ENCODE measurements at regions not wholly inside any gene's neighbourhood (a gene's known extent, or its start where the extent isn't known, plus 50 kb on each side); places are given as distances from the start of the nearest gene placed in this dataset.

- DNase-seq (ENCODE audit: low spot score in 2 of 2) (no peak), FAIRE-seq (no peak)
Measured at GRCh38 chr2:144705328-144706245, 185.7 kb upstream of the ZEB2 start.

- FAIRE-seq (no peak), DNase-seq (ENCODE audit: low spot score in 2 of 2) (no peak)
Measured at GRCh38 chr2:144704709-144705095, 184.8 kb upstream of the ZEB2 start.

GRCh38 chr2:144703852-144704708, 184.2 kb upstream of the ZEB2 start:
- FAIRE-seq: no peak
- no peak for DNase-seq (ENCODE audit: low spot score in 2 of 2)

GRCh38 chr2:144702051-144702450, 182.1 kb upstream of the ZEB2 start:
- DNase-seq (ENCODE audit: low spot score in 2 of 2): no peak
- no peak for FAIRE-seq

- FAIRE-seq (no peak), DNase-seq (ENCODE audit: low spot score in 2 of 2) (no peak)
Measured at GRCh38 chr2:144701259-144701658, 181.3 kb upstream of the ZEB2 start.

- no peak for DNase-seq (ENCODE audit: low spot score in 2 of 2)
- no peak for FAIRE-seq
Measured at GRCh38 chr2:144698156-144698555, 178.2 kb upstream of the ZEB2 start.

- FAIRE-seq: no peak
- DNase-seq (ENCODE audit: low spot score in 2 of 2): no peak
Measured at GRCh38 chr2:144695657-144696056, 175.7 kb upstream of the ZEB2 start.

GRCh38 chr2:144694456-144694855, 174.5 kb upstream of the ZEB2 start:
- FAIRE-seq (no peak), DNase-seq (ENCODE audit: low spot score in 2 of 2) (no peak)

GRCh38 chr2:144693179-144693578, 173.3 kb upstream of the ZEB2 start:
- FAIRE-seq: no peak
- no peak for DNase-seq (ENCODE audit: low spot score in 2 of 2)

- FAIRE-seq (no peak), DNase-seq (ENCODE audit: low spot score in 2 of 2) (no peak)
Measured at GRCh38 chr2:144692661-144693060, 172.7 kb upstream of the ZEB2 start.

GRCh38 chr2:144690771-144691170, 170.9 kb upstream of the ZEB2 start:
- DNase-seq (ENCODE audit: low spot score in 2 of 2): no peak
- no peak for FAIRE-seq

GRCh38 chr2:144686518-144687215, 166.7 kb upstream of the ZEB2 start:
- no peak for DNase-seq (ENCODE audit: low spot score in 2 of 2)
- no peak for FAIRE-seq

- DNase-seq (ENCODE audit: low spot score in 2 of 2) (no peak), FAIRE-seq (no peak)
Measured at GRCh38 chr2:144683966-144684365, 164.0 kb upstream of the ZEB2 start.

GRCh38 chr2:144683107-144683753, 163.3 kb upstream of the ZEB2 start:
- no peak for FAIRE-seq
- DNase-seq (ENCODE audit: low spot score in 2 of 2): no peak

- DNase-seq (ENCODE audit: low spot score in 2 of 2) (no peak), FAIRE-seq (no peak)
Measured at GRCh38 chr2:144682248-144682647, 162.3 kb upstream of the ZEB2 start.

GRCh38 chr2:144681389-144681788, 161.5 kb upstream of the ZEB2 start:
- DNase-seq (ENCODE audit: low spot score in 2 of 2) (no peak), FAIRE-seq (no peak)

GRCh38 chr2:144679942-144680341, 160.0 kb upstream of the ZEB2 start:
- FAIRE-seq: no peak
- DNase-seq (ENCODE audit: low spot score in 2 of 2): no peak

- no peak for FAIRE-seq
- no peak for DNase-seq (ENCODE audit: low spot score in 2 of 2)
Measured at GRCh38 chr2:144678736-144679135, 158.8 kb upstream of the ZEB2 start.

GRCh38 chr2:144675731-144676130, 155.8 kb upstream of the ZEB2 start:
- no peak for FAIRE-seq

GRCh38 chr2:144675331-144675730, 155.4 kb upstream of the ZEB2 start:
- no peak for FAIRE-seq
- DNase-seq (ENCODE audit: low spot score in 2 of 2): no peak

More at GRCh38 chr2:144675731-144676130, 155.8 kb upstream of the ZEB2 start:
- no peak for DNase-seq (ENCODE audit: low spot score in 2 of 2)
